Fibroblast of skin of left quadriceps (primary cell): ENCODE measurements at regions not wholly inside any gene's neighbourhood (a gene's known extent, or its start where the extent isn't known, plus 50 kb on each side); places are given as distances from the start of the nearest gene placed in this dataset.

Source experiments
- DNase-seq, 2 experiments: peaks; one replicate each; pipeline ENCODE4 v3.0.0-alpha.2; 2013; ENCODE audit warnings: low read depth in 2 of 2

- no peak for DNase-seq
These were observed 683.1 kb upstream of the SORCS1 start for GRCh38 chr10:107847620-107848019.

- DNase-seq, result no peak
These were observed 670.2 kb upstream of the SORCS1 start for GRCh38 chr10:107834706-107835105.

GRCh38 chr10:107831772-107832171, 667.3 kb upstream of the SORCS1 start:
- DNase-seq, result no peak

GRCh38 chr10:107829161-107829560, 664.7 kb upstream of the SORCS1 start:
- DNase-seq, result no peak

- no peak for DNase-seq
These were observed 661.7 kb upstream of the SORCS1 start for GRCh38 chr10:107826171-107826570.

- peak; percentile 15 to 23 for DNase-seq
These were observed 650.5 kb upstream of the SORCS1 start for GRCh38 chr10:107814865-107815487.

GRCh38 chr10:107813451-107814162, 649.1 kb upstream of the SORCS1 start:
- no peak for DNase-seq

GRCh38 chr10:107809889-107810288, 645.4 kb upstream of the SORCS1 start:
- DNase-seq, result no peak

GRCh38 chr10:107807836-107808235, 643.3 kb upstream of the SORCS1 start:
- DNase-seq, result no peak

- no peak for DNase-seq
These were observed 641.5 kb upstream of the SORCS1 start for GRCh38 chr10:107806026-107806425.

- DNase-seq, result no peak
These were observed 639.0 kb upstream of the SORCS1 start for GRCh38 chr10:107803546-107803945.

GRCh38 chr10:107800061-107800460, 635.6 kb upstream of the SORCS1 start:
- no peak for DNase-seq

GRCh38 chr10:107790271-107790670, 625.8 kb upstream of the SORCS1 start:
- no peak for DNase-seq

- DNase-seq, result no peak
These were observed 606.6 kb upstream of the SORCS1 start for GRCh38 chr10:107771066-107771465.

GRCh38 chr10:107767185-107767584, 602.7 kb upstream of the SORCS1 start:
- DNase-seq, result no peak

GRCh38 chr10:107754814-107755213, 590.3 kb upstream of the SORCS1 start:
- no peak for DNase-seq

- DNase-seq, result no peak
These were observed 584.7 kb upstream of the SORCS1 start for GRCh38 chr10:107749235-107749634.

- no peak for DNase-seq
These were observed 583.3 kb upstream of the SORCS1 start for GRCh38 chr10:107747851-107748250.

- no peak for DNase-seq
These were observed 577.5 kb upstream of the SORCS1 start for GRCh38 chr10:107741971-107742370.

- DNase-seq, result no peak
These were observed 576.6 kb upstream of the SORCS1 start for GRCh38 chr10:107740962-107741690.

GRCh38 chr10:107739951-107740350, 575.4 kb upstream of the SORCS1 start:
- no peak for DNase-seq

GRCh38 chr10:107733328-107734130, 569.0 kb upstream of the SORCS1 start:
- peak in 1 of 2 experiments; percentile 24 for DNase-seq
